ENCODE measurements at regions not wholly inside any gene's neighbourhood (a gene's known extent, or its start where the extent isn't known, plus 50 kb on each side); places are given as distances from the start of the nearest gene placed in this dataset.

DNA sequence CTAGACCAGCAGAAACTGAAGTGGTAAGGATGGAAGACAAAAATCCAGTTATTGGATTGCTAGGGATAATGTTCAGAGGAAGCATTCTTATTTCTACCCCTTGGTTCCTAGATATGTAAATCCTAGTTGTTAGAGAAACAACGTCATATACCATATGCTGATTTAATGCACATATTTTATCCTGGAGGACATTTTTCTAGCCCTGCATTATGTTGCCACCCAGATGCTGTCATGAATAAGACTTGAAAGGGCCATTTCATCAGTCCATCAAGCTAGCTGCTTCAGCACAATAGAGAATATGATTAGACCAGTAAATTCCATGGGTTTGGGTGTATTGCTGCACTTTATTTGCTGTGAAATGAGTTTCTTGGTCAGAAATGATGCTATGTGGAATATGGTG, 1736.4 kb downstream of the MAT2B start:
- DNase-seq (no peak), ATAC-seq (no peak)
- WGBS (ENCODE audit: insufficient coverage, low coverage, low lambda C conversion rate, missing lambda C conversion rate) = 38% methylated on average over 1 of the region's 1 CpG
- TF ChIP-seq POLR2A (IDR thresholded peaks at IDR 0.05) (no peak), CTCF (IDR thresholded peaks at IDR 0.05) (no peak)
- Histone ChIP-seq H3K36me3 (no peaks in the 10 kb centered on the region), H3K9me3 (no peaks in the 10 kb centered on the region), H3K4me1 (no peaks in the 10 kb centered on the region), H3K27ac (no peak overlapping the region), H3K4me3 (no peak overlapping the region), H3K27me3 (no peaks in the 10 kb centered on the region)
- intact Hi-C loops (cut with DNase I) = no loop called here

GRCh38 chr5:165242646-165243045, 1737.2 kb downstream of the MAT2B start:
- TF ChIP-seq CTCF (IDR thresholded peaks at IDR 0.05) (no peak), POLR2A (IDR thresholded peaks at IDR 0.05) (no peak)
- no peak for DNase-seq
- 35% methylated on average over 2 of the region's 2 CpGs for WGBS (ENCODE audit: insufficient coverage, low coverage, low lambda C conversion rate, missing lambda C conversion rate)

GRCh38 chr5:165244407-165244806, 1739.0 kb downstream of the MAT2B start:
- Histone ChIP-seq H3K27ac (no peak overlapping the region), H3K36me3 (no peaks in the 10 kb centered on the region), H3K4me3 (no peak overlapping the region), H3K4me1 (no peaks in the 10 kb centered on the region), H3K27me3 (no peaks in the 10 kb centered on the region), H3K9me3 (no peaks in the 10 kb centered on the region)
- DNase-seq = no peak
- no peak for TF ChIP-seq CTCF (IDR thresholded peaks at IDR 0.05)
- no peak for ATAC-seq
- intact Hi-C loops (cut with DNase I) = no loop called here
- 10% methylated on average over 3 of the region's 3 CpGs for WGBS (ENCODE audit: insufficient coverage, low coverage, low lambda C conversion rate, missing lambda C conversion rate)

More at GRCh38 chr5:165242646-165243045, 1737.2 kb downstream of the MAT2B start:
- H3K27ac ChIP-seq = no peak overlapping the region
- no peaks in the 10 kb centered on the region for H3K27me3 ChIP-seq
- intact Hi-C loops (cut with DNase I) = no loop called here
- no peak overlapping the region for H3K4me3 ChIP-seq
- H3K36me3 ChIP-seq = no peaks in the 10 kb centered on the region
- no peaks in the 10 kb centered on the region for H3K4me1 ChIP-seq
- H3K9me3 ChIP-seq = no peaks in the 10 kb centered on the region
- ATAC-seq = no peak

- Histone ChIP-seq H3K27me3 (no peaks in the 10 kb centered on the region), H3K4me1 (no peaks in the 10 kb centered on the region), H3K27ac (no peak overlapping the region), H3K36me3 (no peaks in the 10 kb centered on the region), H3K9me3 (no peaks in the 10 kb centered on the region), H3K4me3 (no peak overlapping the region)
- DNase-seq (no peak), ATAC-seq (peak in 3 of 4 donors; percentile 38 to 68 (median 46))
- TF ChIP-seq CTCF (IDR thresholded peaks at IDR 0.05) = no peak
- no peak for TF ChIP-seq POLR2A (IDR thresholded peaks at IDR 0.05)
- 41% methylated on average over 5 of the region's 6 CpGs for WGBS (ENCODE audit: insufficient coverage, low coverage, low lambda C conversion rate, missing lambda C conversion rate)
- intact Hi-C loops (cut with DNase I) = no loop called here
Observed at GRCh38 chr5:165258197-165258771, 1752.9 kb downstream of the MAT2B start.

DNA sequence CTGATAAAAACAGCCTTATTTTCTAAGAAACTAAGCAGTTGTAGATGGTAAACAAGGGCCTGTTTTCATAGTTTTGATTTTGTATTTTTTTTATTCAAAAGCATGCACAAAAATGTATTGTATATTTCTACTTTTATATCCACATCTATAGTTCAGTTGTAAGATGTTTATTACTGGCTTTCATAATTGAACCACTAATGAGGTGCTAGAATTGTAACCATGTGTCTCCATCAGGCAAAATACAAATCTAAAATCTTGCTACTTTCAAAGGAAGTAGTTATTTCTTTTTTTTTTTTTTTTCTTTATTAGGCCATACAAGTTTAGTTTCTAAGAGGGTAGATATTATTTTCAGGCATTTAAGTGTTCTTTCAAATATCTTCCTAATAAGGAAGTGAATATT, 1755.0 kb downstream of the MAT2B start:
- TF ChIP-seq POLR2A (IDR thresholded peaks at IDR 0.05) = no peak
- no peak for TF ChIP-seq CTCF (IDR thresholded peaks at IDR 0.05)
- H3K9me3 ChIP-seq = no peaks in the 10 kb centered on the region
- ATAC-seq (no peak), DNase-seq (no peak)
- intact Hi-C loops (cut with DNase I) = no loop called here
- no peaks in the 10 kb centered on the region for H3K27me3 ChIP-seq
- no peaks in the 10 kb centered on the region for H3K36me3 ChIP-seq
- no peak overlapping the region for H3K4me3 ChIP-seq
- H3K27ac ChIP-seq = no peak overlapping the region
- H3K4me1 ChIP-seq = no peaks in the 10 kb centered on the region
